ENCODE measurements at regions not wholly inside any gene's neighbourhood (a gene's known extent, or its start where the extent isn't known, plus 50 kb on each side); places are given as distances from the start of the nearest gene placed in this dataset.
"Not testable (repeated sequence)": the region's sequence is repeated elsewhere in the genome, so short reads cannot be mapped to it uniquely, and the experiment has no call there.

DNA sequence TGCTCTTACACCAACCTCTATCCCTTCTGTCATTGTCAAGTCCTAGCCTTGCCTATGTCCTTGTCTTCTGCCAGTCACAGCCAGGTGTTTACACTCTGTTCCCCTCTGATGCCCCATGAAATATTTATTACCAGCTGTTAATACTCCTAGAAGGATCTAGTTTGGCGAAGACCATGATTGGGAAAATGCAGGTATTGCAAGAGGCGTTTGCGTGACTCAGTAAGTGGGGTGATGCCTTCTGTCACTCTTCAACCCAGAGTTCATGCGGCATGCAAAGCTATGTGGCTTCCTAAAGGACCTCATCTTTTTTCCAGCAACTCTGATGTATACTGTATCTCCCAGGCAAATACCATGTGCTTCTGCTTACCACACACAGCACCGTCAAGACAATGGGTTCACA is 81.8 kb upstream of the GJB6 start:
- Histone ChIP-seq H3K27ac (ENCODE audit: low read depth, low read length) (no peak overlapping the region), H3K27me3 (ENCODE audit: control insufficient read depth in 5 of 5, insufficient read depth in 4 of 5, low read length in 5 of 5) (peaks cover 0 to 7% (median 3%) of the 10 kb centered on the region in 5 donors), H3K9ac (ENCODE audit: low read length in 5 of 5) (no peak overlapping the region), H3K9me3 (ENCODE audit: control insufficient read depth in 5 of 5, low read length in 5 of 5) (peaks cover 0 to 4% (median 0%) of the 10 kb centered on the region in 5 donors), H3K36me3 (ENCODE audit: control insufficient read depth in 5 of 5, insufficient read depth in 5 of 5, low read length in 5 of 5) (no peaks in the 10 kb centered on the region), H3K4me1 (ENCODE audit: control insufficient read depth in 5 of 5, insufficient read depth in 5 of 5, low read length in 5 of 5) (no peaks in the 10 kb centered on the region), H3K4me3 (ENCODE audit: low read depth in 1 of 5, low read length in 5 of 5) (no peak overlapping the region)

GRCh38 chr13:20312292-20312691 is 80.2 kb upstream of the GJB6 start:
- Histone ChIP-seq H3K36me3 (ENCODE audit: control insufficient read depth in 5 of 5, insufficient read depth in 5 of 5, low read length in 5 of 5) (no peaks in the 10 kb centered on the region), H3K4me1 (ENCODE audit: control insufficient read depth in 5 of 5, insufficient read depth in 5 of 5, low read length in 5 of 5) (no peaks in the 10 kb centered on the region), H3K27ac (ENCODE audit: low read depth, low read length) (no peak overlapping the region), H3K27me3 (ENCODE audit: control insufficient read depth in 5 of 5, insufficient read depth in 4 of 5, low read length in 5 of 5) (peaks cover 0 to 2% (median 0%) of the 10 kb centered on the region in 5 donors), H3K9me3 (ENCODE audit: control insufficient read depth in 5 of 5, low read length in 5 of 5) (peaks cover 6 to 20% (median 10%) of the 10 kb centered on the region in 5 donors), H3K4me3 (ENCODE audit: low read depth in 1 of 5, low read length in 5 of 5) (no peak overlapping the region), H3K9ac (ENCODE audit: low read length in 5 of 5) (no peak overlapping the region)

DNA sequence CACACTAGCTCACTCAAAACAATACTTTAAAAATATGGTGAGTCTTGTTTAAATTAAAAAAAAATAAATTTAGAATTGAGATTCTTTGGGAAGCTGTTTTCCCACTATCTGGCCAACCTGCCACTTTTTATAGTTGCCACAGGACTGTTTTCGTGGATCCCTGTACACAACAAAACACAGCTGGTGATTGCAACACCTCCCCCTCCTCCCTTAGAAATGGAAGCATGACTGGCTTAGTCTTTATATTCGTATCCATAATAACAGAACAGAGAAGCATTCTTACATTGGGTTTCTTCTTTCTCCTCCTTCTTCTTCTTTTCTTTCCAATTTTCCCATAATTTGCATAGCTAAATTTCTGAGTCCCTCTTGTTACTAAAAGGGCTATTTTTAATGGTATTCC is 79.5 kb upstream of the GJB6 start:
- H3K9me3 ChIP-seq (ENCODE audit: control insufficient read depth in 5 of 5, low read length in 5 of 5), result peaks cover 6 to 24% (median 11%) of the 10 kb centered on the region in 5 donors
- H3K27ac ChIP-seq (ENCODE audit: low read depth, low read length), result no peak overlapping the region
- H3K4me3 ChIP-seq (ENCODE audit: low read depth in 1 of 5, low read length in 5 of 5), result no peak overlapping the region
- H3K36me3 ChIP-seq (ENCODE audit: control insufficient read depth in 5 of 5, insufficient read depth in 5 of 5, low read length in 5 of 5), result no peaks in the 10 kb centered on the region
- H3K9ac ChIP-seq (ENCODE audit: low read length in 5 of 5), result no peak overlapping the region
- H3K27me3 ChIP-seq (ENCODE audit: control insufficient read depth in 5 of 5, insufficient read depth in 4 of 5, low read length in 5 of 5), result peaks cover 0 to 2% (median 0%) of the 10 kb centered on the region in 5 donors
- H3K4me1 ChIP-seq (ENCODE audit: control insufficient read depth in 5 of 5, insufficient read depth in 5 of 5, low read length in 5 of 5), result no peaks in the 10 kb centered on the region

GRCh38 chr13:20311022-20311421 is 78.9 kb upstream of the GJB6 start:
- no peak overlapping the region for H3K9ac ChIP-seq (ENCODE audit: low read length in 5 of 5)
- no peak overlapping the region for H3K27ac ChIP-seq (ENCODE audit: low read depth, low read length)
- peaks cover 6 to 24% (median 11%) of the 10 kb centered on the region in 5 donors for H3K9me3 ChIP-seq (ENCODE audit: control insufficient read depth in 5 of 5, low read length in 5 of 5)
- H3K4me1 ChIP-seq (ENCODE audit: control insufficient read depth in 5 of 5, insufficient read depth in 5 of 5, low read length in 5 of 5), result no peaks in the 10 kb centered on the region
- peaks cover 0 to 2% (median 0%) of the 10 kb centered on the region in 5 donors for H3K27me3 ChIP-seq (ENCODE audit: control insufficient read depth in 5 of 5, insufficient read depth in 4 of 5, low read length in 5 of 5)
- H3K36me3 ChIP-seq (ENCODE audit: control insufficient read depth in 5 of 5, insufficient read depth in 5 of 5, low read length in 5 of 5), result no peaks in the 10 kb centered on the region
- no peak overlapping the region for H3K4me3 ChIP-seq (ENCODE audit: low read depth in 1 of 5, low read length in 5 of 5)

- Histone ChIP-seq H3K9ac (ENCODE audit: low read length in 5 of 5) (no peak overlapping the region), H3K27ac (ENCODE audit: low read depth, low read length) (no peak overlapping the region), H3K27me3 (ENCODE audit: control insufficient read depth in 5 of 5, insufficient read depth in 4 of 5, low read length in 5 of 5) (peaks cover 7 to 19% (median 16%) of the 10 kb centered on the region in 5 donors), H3K4me3 (ENCODE audit: low read depth in 1 of 5, low read length in 5 of 5) (no peak overlapping the region), H3K9me3 (ENCODE audit: control insufficient read depth in 5 of 5, low read length in 5 of 5) (peaks cover 6 to 20% (median 11%) of the 10 kb centered on the region in 5 donors), H3K36me3 (ENCODE audit: control insufficient read depth in 5 of 5, insufficient read depth in 5 of 5, low read length in 5 of 5) (no peaks in the 10 kb centered on the region), H3K4me1 (ENCODE audit: control insufficient read depth in 5 of 5, insufficient read depth in 5 of 5, low read length in 5 of 5) (peaks cover 0 to 10% (median 5%) of the 10 kb centered on the region in 5 donors)
These were observed 73.9 kb upstream of the GJB6 start for GRCh38 chr13:20306039-20306438.

DNA sequence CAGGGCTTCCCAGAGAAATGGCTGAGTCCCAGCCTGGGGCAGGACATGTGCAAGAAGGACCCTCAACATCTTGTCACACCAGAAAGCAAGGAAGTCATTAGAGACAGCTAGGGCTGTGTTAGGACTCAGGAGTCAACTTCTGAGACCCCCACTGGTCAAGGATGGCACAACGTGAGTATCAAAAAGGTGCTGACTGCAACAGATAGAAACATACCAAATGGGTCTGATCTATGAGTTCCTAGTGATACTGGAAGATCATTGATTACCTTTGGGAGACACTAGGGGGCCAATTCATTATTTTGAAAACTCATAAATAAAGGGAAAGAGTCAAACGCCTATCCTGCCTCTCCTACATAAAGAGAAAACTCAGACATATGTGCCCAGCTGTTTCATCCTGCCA is 73.5 kb upstream of the GJB6 start:
- Histone ChIP-seq H3K4me1 (ENCODE audit: control insufficient read depth in 5 of 5, insufficient read depth in 5 of 5, low read length in 5 of 5) (peaks cover 0 to 10% (median 5%) of the 10 kb centered on the region in 5 donors), H3K4me3 (ENCODE audit: low read depth in 1 of 5, low read length in 5 of 5) (no peak overlapping the region), H3K27ac (ENCODE audit: low read depth, low read length) (no peak overlapping the region), H3K27me3 (ENCODE audit: control insufficient read depth in 5 of 5, insufficient read depth in 4 of 5, low read length in 5 of 5) (peaks cover 9 to 22% (median 18%) of the 10 kb centered on the region in 5 donors), H3K36me3 (ENCODE audit: control insufficient read depth in 5 of 5, insufficient read depth in 5 of 5, low read length in 5 of 5) (no peaks in the 10 kb centered on the region), H3K9ac (ENCODE audit: low read length in 5 of 5) (no peak overlapping the region), H3K9me3 (ENCODE audit: control insufficient read depth in 5 of 5, low read length in 5 of 5) (peaks cover 6 to 20% (median 11%) of the 10 kb centered on the region in 5 donors)

DNA sequence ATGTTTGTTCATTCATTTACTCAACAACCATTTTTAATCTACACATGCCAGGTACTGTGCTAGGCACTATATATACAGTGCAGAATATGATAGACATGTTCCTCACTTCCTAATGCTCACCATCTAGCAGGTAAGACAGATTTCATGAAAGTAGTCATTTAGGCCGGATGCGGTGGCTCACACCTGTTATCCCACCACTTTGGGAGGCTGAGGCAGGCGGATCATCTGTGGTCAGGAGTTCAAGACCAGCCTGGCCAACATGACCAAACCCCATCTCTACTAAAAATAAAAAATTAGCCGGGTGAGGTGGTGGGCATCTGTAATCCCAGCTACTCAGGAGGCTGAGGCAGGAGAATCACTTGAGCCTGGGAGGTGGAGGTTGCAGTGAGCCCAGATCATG is 71.9 kb upstream of the GJB6 start:
- not testable (repeated sequence) for H3K36me3 ChIP-seq (ENCODE audit: control insufficient read depth in 5 of 5, insufficient read depth in 5 of 5, low read length in 5 of 5); H3K9ac ChIP-seq (ENCODE audit: low read length in 5 of 5); H3K4me3 ChIP-seq (ENCODE audit: low read depth in 1 of 5, low read length in 5 of 5); H3K4me1 ChIP-seq (ENCODE audit: control insufficient read depth in 5 of 5, insufficient read depth in 5 of 5, low read length in 5 of 5); H3K27ac ChIP-seq (ENCODE audit: low read depth, low read length)
- peaks cover 4 to 20% (median 11%) of the 10 kb centered on the region in 5 donors for H3K9me3 ChIP-seq (ENCODE audit: control insufficient read depth in 5 of 5, low read length in 5 of 5)
- peaks cover 13 to 27% (median 21%) of the 10 kb centered on the region in 5 donors for H3K27me3 ChIP-seq (ENCODE audit: control insufficient read depth in 5 of 5, insufficient read depth in 4 of 5, low read length in 5 of 5)

DNA sequence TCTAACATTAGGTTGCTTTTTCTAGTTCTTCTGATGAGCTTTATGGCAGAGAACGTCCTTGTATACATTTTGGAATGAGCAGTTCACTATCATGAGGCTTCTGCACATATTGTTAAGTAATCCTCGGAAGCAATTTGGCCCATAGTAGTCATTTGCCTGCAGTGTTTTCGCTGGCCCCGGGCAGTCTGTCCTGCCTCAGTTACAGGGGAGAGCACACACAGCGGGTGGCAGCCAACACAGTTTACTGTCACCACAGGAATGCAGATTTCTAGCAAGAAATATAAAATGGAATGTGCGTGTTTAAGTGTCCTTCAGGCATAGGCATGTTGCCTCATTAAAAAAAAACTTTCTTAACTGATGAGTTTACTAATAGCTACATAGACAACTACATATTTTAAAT is 71.5 kb upstream of the GJB6 start:
- Histone ChIP-seq H3K27me3 (ENCODE audit: control insufficient read depth in 5 of 5, insufficient read depth in 4 of 5, low read length in 5 of 5) (peaks cover 13 to 27% (median 21%) of the 10 kb centered on the region in 5 donors), H3K4me1 (ENCODE audit: control insufficient read depth in 5 of 5, insufficient read depth in 5 of 5, low read length in 5 of 5) (peaks cover 0 to 10% (median 5%) of the 10 kb centered on the region in 5 donors), H3K27ac (ENCODE audit: low read depth, low read length) (no peak overlapping the region), H3K36me3 (ENCODE audit: control insufficient read depth in 5 of 5, insufficient read depth in 5 of 5, low read length in 5 of 5) (no peaks in the 10 kb centered on the region), H3K4me3 (ENCODE audit: low read depth in 1 of 5, low read length in 5 of 5) (no peak overlapping the region), H3K9me3 (ENCODE audit: control insufficient read depth in 5 of 5, low read length in 5 of 5) (peaks cover 2 to 18% (median 11%) of the 10 kb centered on the region in 5 donors), H3K9ac (ENCODE audit: low read length in 5 of 5) (no peak overlapping the region)

GRCh38 chr13:20301403-20302071 is 69.4 kb upstream of the GJB6 start:
- Histone ChIP-seq H3K36me3 (ENCODE audit: control insufficient read depth in 5 of 5, insufficient read depth in 5 of 5, low read length in 5 of 5) (no peaks in the 10 kb centered on the region), H3K27ac (ENCODE audit: low read depth, low read length) (no peak overlapping the region), H3K9ac (ENCODE audit: low read length in 5 of 5) (no peak overlapping the region), H3K4me3 (ENCODE audit: low read depth in 1 of 5, low read length in 5 of 5) (peak overlapping the region in 4 of 5 donors; percentile 23 to 51 (median 36)), H3K27me3 (ENCODE audit: control insufficient read depth in 5 of 5, insufficient read depth in 4 of 5, low read length in 5 of 5) (peaks cover 17 to 33% (median 21%) of the 10 kb centered on the region in 5 donors), H3K4me1 (ENCODE audit: control insufficient read depth in 5 of 5, insufficient read depth in 5 of 5, low read length in 5 of 5) (peaks cover 0 to 10% (median 5%) of the 10 kb centered on the region in 5 donors), H3K9me3 (ENCODE audit: control insufficient read depth in 5 of 5, low read length in 5 of 5) (no peaks in the 10 kb centered on the region)

- peak overlapping the region in 2 of 5 donors; percentile 26 to 47 for H3K4me3 ChIP-seq (ENCODE audit: low read depth in 1 of 5, low read length in 5 of 5)
These were observed 68.9 kb upstream of the GJB6 start for GRCh38 chr13:20301015-20301402.

More at GRCh38 chr13:20301015-20301402, 68.9 kb upstream of the GJB6 start:
- Histone ChIP-seq H3K27ac (ENCODE audit: low read depth, low read length) (no peak overlapping the region), H3K9ac (ENCODE audit: low read length in 5 of 5) (no peak overlapping the region), H3K36me3 (ENCODE audit: control insufficient read depth in 5 of 5, insufficient read depth in 5 of 5, low read length in 5 of 5) (no peaks in the 10 kb centered on the region), H3K27me3 (ENCODE audit: control insufficient read depth in 5 of 5, insufficient read depth in 4 of 5, low read length in 5 of 5) (peaks cover 17 to 37% (median 21%) of the 10 kb centered on the region in 5 donors), H3K9me3 (ENCODE audit: control insufficient read depth in 5 of 5, low read length in 5 of 5) (no peaks in the 10 kb centered on the region), H3K4me1 (ENCODE audit: control insufficient read depth in 5 of 5, insufficient read depth in 5 of 5, low read length in 5 of 5) (peaks cover 0 to 10% (median 5%) of the 10 kb centered on the region in 5 donors)
